Type B pancreatic cell (in vitro differentiated cells): ENCODE measurements at regions not wholly inside any gene's neighbourhood (a gene's known extent, or its start where the extent isn't known, plus 50 kb on each side); places are given as distances from the start of the nearest gene placed in this dataset.

Source experiments
- DNase-seq: peaks from one replicate; pipeline ENCODE4 v3.0.0; 2021; ENCODE audit warnings: mixed read lengths; ENCODE audit not compliant: unreplicated experiment; ENCODE audit errors: extremely low spot score
- H3K27ac Mint-ChIP-seq: 2 replicates; pipeline ENCODE4 v1.8.0; 2021; ENCODE audit warnings: mild to moderate bottlenecking, mixed read lengths
- H3K27me3 Mint-ChIP-seq: 2 replicates; pipeline ENCODE4 v1.8.0; 2021; ENCODE audit warnings: mixed read lengths
- H3K36me3 Mint-ChIP-seq: 2 replicates; pipeline ENCODE4 v1.8.0; 2021; ENCODE audit warnings: mixed read lengths
- H3K4me1 Mint-ChIP-seq: one replicate; pipeline ENCODE4 v1.8.0; 2021; ENCODE audit warnings: mixed read lengths; ENCODE audit not compliant: unreplicated experiment
- H3K4me3 Mint-ChIP-seq: 2 replicates; pipeline ENCODE4 v1.8.0; 2021; ENCODE audit warnings: mild to moderate bottlenecking, mixed read lengths
- H3K9me3 Mint-ChIP-seq: 2 replicates; pipeline ENCODE4 v1.8.0; 2021; ENCODE audit warnings: mixed read lengths
- CTCF ChIP-seq: fragments of 200-600 bp; sonication (generic); conservative IDR thresholded peaks from 2 replicates; pipeline ENCODE4 v1.5.0; 2021; ENCODE audit warnings: antibody characterized with exemption, mild to moderate bottlenecking

DNA sequence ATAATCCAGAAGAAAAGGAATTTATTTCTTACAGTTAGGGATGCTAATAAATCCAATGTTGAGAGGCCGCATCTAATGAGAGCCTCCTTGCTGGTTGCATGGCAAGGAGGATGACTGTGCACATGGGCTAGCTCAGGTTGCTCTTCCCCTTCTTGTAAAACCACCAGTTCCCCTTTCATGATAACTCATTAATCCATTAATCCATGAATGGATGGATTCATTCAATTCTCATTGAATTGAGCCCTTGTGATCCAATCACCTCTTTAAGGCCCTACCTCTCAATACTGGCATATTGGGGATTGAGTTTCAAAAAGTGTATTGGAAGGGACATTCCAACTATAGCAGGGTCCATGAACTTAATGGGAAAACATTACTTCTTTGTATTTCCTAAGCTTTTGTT is 149.5 kb downstream of the BMP2 start:
- no peak for TF ChIP-seq CTCF
- Mint-ChIP-seq H3K9me3 (peaks cover 3% of the 10 kb centered on the region), H3K4me1 (no peaks in the 10 kb centered on the region), H3K27ac (no peak overlapping the region), H3K4me3 (no peak overlapping the region), H3K27me3 (peaks cover 5% of the 10 kb centered on the region), H3K36me3 (no peaks in the 10 kb centered on the region)
- DNase-seq: no peak

- no peak for TF ChIP-seq CTCF
- Mint-ChIP-seq H3K4me3 (no peak overlapping the region), H3K9me3 (peaks cover 5% of the 10 kb centered on the region), H3K27ac (no peak overlapping the region), H3K4me1 (peaks cover 6% of the 10 kb centered on the region), H3K36me3 (no peaks in the 10 kb centered on the region), H3K27me3 (peaks cover 3% of the 10 kb centered on the region)
- DNase-seq: no peak
Observed at GRCh38 chr20:6919792-6920468, 152.4 kb downstream of the BMP2 start.

DNA sequence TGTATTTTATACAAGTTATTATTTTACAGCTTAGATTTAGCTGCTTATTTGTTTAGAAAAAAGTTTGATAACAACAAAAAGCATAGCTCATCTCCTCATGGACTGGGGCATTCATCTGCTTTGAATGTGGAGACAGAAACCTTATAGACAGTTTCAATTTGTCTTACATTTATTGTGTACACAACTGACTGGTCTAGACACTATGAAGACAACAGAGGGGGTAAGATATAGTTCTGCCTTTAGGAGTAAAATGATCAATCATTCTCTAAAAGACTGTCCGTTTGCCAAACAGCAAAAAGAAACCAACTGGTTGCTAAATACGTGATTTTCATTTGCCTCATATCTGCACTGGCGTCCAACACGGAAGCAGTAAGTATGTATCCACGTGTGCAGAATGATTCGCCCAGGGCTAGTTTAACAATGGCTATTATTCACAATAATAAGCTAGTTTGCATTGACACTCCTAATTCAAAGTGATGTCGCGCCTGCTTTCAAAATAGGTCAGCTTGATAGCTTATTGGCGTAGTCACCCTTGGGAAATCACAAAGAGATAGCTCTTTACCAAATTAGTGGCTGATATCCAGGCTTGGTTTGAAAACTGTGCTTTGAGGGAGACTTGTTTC is 153.6 kb downstream of the BMP2 start:
- no peak for TF ChIP-seq CTCF
- H3K27me3 Mint-ChIP-seq: peaks cover 3% of the 10 kb centered on the region
- H3K36me3 Mint-ChIP-seq: no peaks in the 10 kb centered on the region
- peaks cover 5% of the 10 kb centered on the region for H3K9me3 Mint-ChIP-seq
- no peak overlapping the region for H3K4me3 Mint-ChIP-seq
- no peak for DNase-seq
- no peak overlapping the region for H3K27ac Mint-ChIP-seq
- peaks cover 10% of the 10 kb centered on the region for H3K4me1 Mint-ChIP-seq

- H3K27ac Mint-ChIP-seq: no peak overlapping the region
- peaks cover 10% of the 10 kb centered on the region for H3K4me1 Mint-ChIP-seq
- H3K36me3 Mint-ChIP-seq: no peaks in the 10 kb centered on the region
- H3K27me3 Mint-ChIP-seq: peaks cover 3% of the 10 kb centered on the region
- TF ChIP-seq CTCF: no peak
- H3K9me3 Mint-ChIP-seq: peaks cover 5% of the 10 kb centered on the region
- H3K4me3 Mint-ChIP-seq: no peak overlapping the region
- DNase-seq: no peak
Observed at GRCh38 chr20:6921717-6922386, 154.4 kb downstream of the BMP2 start.

DNA sequence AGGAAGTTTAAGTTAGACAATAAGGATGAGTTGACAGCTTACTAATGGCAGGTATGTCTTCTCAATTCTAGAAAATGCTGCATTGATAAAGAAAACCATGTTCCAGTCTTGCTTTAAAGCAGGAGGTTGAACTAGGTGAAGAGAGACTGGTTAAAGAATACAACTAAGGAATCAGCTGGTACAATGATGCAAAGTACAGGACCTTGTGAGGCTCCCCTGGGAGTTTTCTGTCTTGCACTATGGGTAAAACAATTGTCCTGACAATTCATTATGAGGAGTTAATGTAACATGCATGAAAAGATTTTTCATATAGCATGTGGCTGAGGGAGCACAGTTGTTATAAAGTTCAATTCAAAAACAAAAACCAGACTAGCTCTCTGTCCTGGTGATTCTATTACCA is 157.2 kb downstream of the BMP2 start:
- peaks cover 5% of the 10 kb centered on the region for H3K9me3 Mint-ChIP-seq
- H3K27me3 Mint-ChIP-seq: no peaks in the 10 kb centered on the region
- no peak for DNase-seq
- H3K27ac Mint-ChIP-seq: no peak overlapping the region
- no peak overlapping the region for H3K4me3 Mint-ChIP-seq
- TF ChIP-seq CTCF: no peak
- no peaks in the 10 kb centered on the region for H3K36me3 Mint-ChIP-seq
- peaks cover 10% of the 10 kb centered on the region for H3K4me1 Mint-ChIP-seq
